ENCODE measurements at regions not wholly inside any gene's neighbourhood (a gene's known extent, or its start where the extent isn't known, plus 50 kb on each side); places are given as distances from the start of the nearest gene placed in this dataset.

- DNase-seq (ENCODE audit: low spot score) = no peak
Measured at GRCh38 chr15:47405365-47406162, 311.7 kb upstream of the SEMA6D start.

- DNase-seq (ENCODE audit: low spot score) = no peak
Measured at GRCh38 chr15:47407692-47408091, 309.6 kb upstream of the SEMA6D start.

- no peak for DNase-seq (ENCODE audit: low spot score)
Measured at GRCh38 chr15:47409038-47409437, 308.3 kb upstream of the SEMA6D start.

GRCh38 chr15:47409600-47409999 is 307.7 kb upstream of the SEMA6D start:
- DNase-seq (ENCODE audit: low spot score) = no peak

- no peak for DNase-seq (ENCODE audit: low spot score)
Measured at GRCh38 chr15:47410247-47410646, 307.1 kb upstream of the SEMA6D start.

GRCh38 chr15:47411733-47412132 is 305.6 kb upstream of the SEMA6D start:
- DNase-seq (ENCODE audit: low spot score) = no peak

- DNase-seq (ENCODE audit: low spot score) = no peak
Measured at GRCh38 chr15:47412136-47412535, 305.2 kb upstream of the SEMA6D start.

GRCh38 chr15:47412802-47413201 is 304.5 kb upstream of the SEMA6D start:
- DNase-seq (ENCODE audit: low spot score) = no peak

GRCh38 chr15:47414207-47414606 is 303.1 kb upstream of the SEMA6D start:
- DNase-seq (ENCODE audit: low spot score) = no peak

- no peak for DNase-seq (ENCODE audit: low spot score)
Measured at GRCh38 chr15:47415539-47415971, 301.8 kb upstream of the SEMA6D start.

GRCh38 chr15:47422881-47423665 is 294.2 kb upstream of the SEMA6D start:
- DNase-seq (ENCODE audit: low spot score) = no peak

- DNase-seq (ENCODE audit: low spot score) = no peak
Measured at GRCh38 chr15:47427463-47427862, 289.8 kb upstream of the SEMA6D start.

- no peak for DNase-seq (ENCODE audit: low spot score)
Measured at GRCh38 chr15:47429376-47429775, 287.9 kb upstream of the SEMA6D start.

GRCh38 chr15:47431501-47431900 is 285.8 kb upstream of the SEMA6D start:
- no peak for DNase-seq (ENCODE audit: low spot score)

GRCh38 chr15:47432826-47433225 is 284.5 kb upstream of the SEMA6D start:
- DNase-seq (ENCODE audit: low spot score) = no peak

- no peak for DNase-seq (ENCODE audit: low spot score)
Measured at GRCh38 chr15:47434596-47434995, 282.7 kb upstream of the SEMA6D start.

- DNase-seq (ENCODE audit: low spot score) = no peak
Measured at GRCh38 chr15:47437491-47437890, 279.8 kb upstream of the SEMA6D start.

- DNase-seq (ENCODE audit: low spot score) = no peak
Measured at GRCh38 chr15:47439146-47440111, 277.9 kb upstream of the SEMA6D start.

GRCh38 chr15:47442371-47442770 is 274.9 kb upstream of the SEMA6D start:
- no peak for DNase-seq (ENCODE audit: low spot score)

- DNase-seq (ENCODE audit: low spot score) = no peak
Measured at GRCh38 chr15:47443839-47444238, 273.5 kb upstream of the SEMA6D start.

- DNase-seq (ENCODE audit: low spot score) = no peak
Measured at GRCh38 chr15:47445723-47446392, 271.4 kb upstream of the SEMA6D start.
